ENCODE measurements at regions not wholly inside any gene's neighbourhood (a gene's known extent, or its start where the extent isn't known, plus 50 kb on each side); places are given as distances from the start of the nearest gene placed in this dataset.

GRCh38 chr3:106249159-106249558 is 380.3 kb upstream of the CBLB start:
- H3K4me1 Mint-ChIP-seq = peaks cover 16% of the 10 kb centered on the region
- ATAC-seq (ENCODE audit: low read depth) (no peak), DNase-seq (no peak)
- ChIA-PET CTCF (no interaction called here), POLR2A (no interaction called here)
- H3K4me3 Mint-ChIP-seq = no peak overlapping the region
- TF ChIP-seq, protein P1, sequence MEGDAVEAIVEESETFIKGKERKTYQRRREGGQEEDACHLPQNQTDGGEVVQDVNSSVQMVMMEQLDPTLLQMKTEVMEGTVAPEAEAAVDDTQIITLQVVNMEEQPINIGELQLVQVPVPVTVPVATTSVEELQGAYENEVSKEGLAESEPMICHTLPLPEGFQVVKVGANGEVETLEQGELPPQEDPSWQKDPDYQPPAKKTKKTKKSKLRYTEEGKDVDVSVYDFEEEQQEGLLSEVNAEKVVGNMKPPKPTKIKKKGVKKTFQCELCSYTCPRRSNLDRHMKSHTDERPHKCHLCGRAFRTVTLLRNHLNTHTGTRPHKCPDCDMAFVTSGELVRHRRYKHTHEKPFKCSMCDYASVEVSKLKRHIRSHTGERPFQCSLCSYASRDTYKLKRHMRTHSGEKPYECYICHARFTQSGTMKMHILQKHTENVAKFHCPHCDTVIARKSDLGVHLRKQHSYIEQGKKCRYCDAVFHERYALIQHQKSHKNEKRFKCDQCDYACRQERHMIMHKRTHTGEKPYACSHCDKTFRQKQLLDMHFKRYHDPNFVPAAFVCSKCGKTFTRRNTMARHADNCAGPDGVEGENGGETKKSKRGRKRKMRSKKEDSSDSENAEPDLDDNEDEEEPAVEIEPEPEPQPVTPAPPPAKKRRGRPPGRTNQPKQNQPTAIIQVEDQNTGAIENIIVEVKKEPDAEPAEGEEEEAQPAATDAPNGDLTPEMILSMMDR (IDR thresholded peaks at IDR 0.05) = no peak
- peaks cover 4% of the 10 kb centered on the region for H3K36me3 Mint-ChIP-seq (ENCODE audit: low read depth)
- no peaks in the 10 kb centered on the region for H3K9me3 Mint-ChIP-seq
- intact Hi-C loops (cut with micrococcal nuclease) = no loop called here
- H3K27me3 Mint-ChIP-seq = no peaks in the 10 kb centered on the region
- no peak overlapping the region for H3K27ac Mint-ChIP-seq

DNA sequence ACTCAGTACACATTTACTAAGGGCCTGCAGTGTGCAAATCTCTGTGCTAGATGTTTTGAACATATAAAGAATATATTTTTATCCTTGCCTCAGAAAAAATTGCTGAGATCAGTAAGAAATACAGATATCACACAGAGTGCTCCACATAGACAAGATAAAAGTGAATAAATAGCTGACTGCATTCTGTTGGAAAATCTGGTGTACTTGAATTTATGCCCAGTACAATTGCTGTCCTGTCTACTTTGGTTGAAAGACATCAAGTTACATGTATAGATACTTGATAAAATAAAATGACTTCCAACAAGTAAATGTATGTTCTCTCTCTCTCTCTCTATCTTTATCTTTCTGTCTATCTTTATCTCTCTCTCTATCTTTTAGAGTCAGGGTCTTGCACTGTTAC is 381.2 kb upstream of the CBLB start:
- ATAC-seq (ENCODE audit: low read depth) (no peak), DNase-seq (no peak)
- no peak overlapping the region for H3K4me3 Mint-ChIP-seq
- H3K36me3 Mint-ChIP-seq (ENCODE audit: low read depth) = peaks cover 4% of the 10 kb centered on the region
- H3K9me3 Mint-ChIP-seq = no peaks in the 10 kb centered on the region
- intact Hi-C loops (cut with micrococcal nuclease) = loop anchor here (10.0 kb wide), 1 partner anchor 565 kb away; no protein-coding TSS in a partner anchor
- CTCF ChIA-PET = no interaction called here
- H3K27me3 Mint-ChIP-seq = no peaks in the 10 kb centered on the region
- TF ChIP-seq, protein P1 (IDR thresholded peaks at IDR 0.05) = no peak
- peaks cover 24% of the 10 kb centered on the region for H3K4me1 Mint-ChIP-seq
- no peak overlapping the region for H3K27ac Mint-ChIP-seq
- POLR2A ChIA-PET = no interaction called here

GRCh38 chr3:106251160-106251892 is 382.5 kb upstream of the CBLB start:
- Mint-ChIP-seq H3K27ac (no peak overlapping the region), H3K4me3 (no peak overlapping the region), H3K9me3 (no peaks in the 10 kb centered on the region), H3K27me3 (no peaks in the 10 kb centered on the region), H3K36me3 (ENCODE audit: low read depth) (peaks cover 4% of the 10 kb centered on the region), H3K4me1 (peaks cover 36% of the 10 kb centered on the region)
- ChIA-PET CTCF (no interaction called here), POLR2A (interaction anchor here (0.9 kb wide), 1 partner anchor 383 kb away, joined by 3 read pairs; no protein-coding TSS in a partner anchor)
- intact Hi-C loops (cut with micrococcal nuclease) = loop anchor here (10.0 kb wide), 1 partner anchor 567 kb away; no protein-coding TSS in a partner anchor
- ATAC-seq (ENCODE audit: low read depth) = no peak
- TF ChIP-seq, protein P1 (IDR thresholded peaks at IDR 0.05) = no peak
- no peak for DNase-seq

GRCh38 chr3:106255870-106256248 is 387.0 kb upstream of the CBLB start:
- DNase-seq = peak; percentile 56
- H3K27ac Mint-ChIP-seq = peak overlapping the region; percentile 86
- TF ChIP-seq, protein P1 (IDR thresholded peaks at IDR 0.05) = no peak
- H3K9me3 Mint-ChIP-seq = no peaks in the 10 kb centered on the region
- ATAC-seq (ENCODE audit: low read depth) = peak; percentile 96
- H3K4me1 Mint-ChIP-seq = peaks cover 42% of the 10 kb centered on the region
- H3K27me3 Mint-ChIP-seq = no peaks in the 10 kb centered on the region
- intact Hi-C loops (cut with micrococcal nuclease) = loop anchor here (1.0 to 10.0 kb wide), 8 partner anchors 12 to 571 kb away; partner anchors contain the start of gene CBLB
- H3K36me3 Mint-ChIP-seq (ENCODE audit: low read depth) = peaks cover 10% of the 10 kb centered on the region
- ChIA-PET CTCF (no interaction called here), POLR2A (interaction anchor here (0.5 to 1.3 kb wide), 4 partner anchors 41 to 164 kb away, joined by 3 to 5 read pairs (median 3); no protein-coding TSS in a partner anchor)
- H3K4me3 Mint-ChIP-seq = peak overlapping the region; percentile 86

GRCh38 chr3:106256249-106256957 is 387.6 kb upstream of the CBLB start:
- H3K9me3 Mint-ChIP-seq = no peaks in the 10 kb centered on the region
- DNase-seq (peak; percentile 18), ATAC-seq (ENCODE audit: low read depth) (peak; percentile 30)
- no peaks in the 10 kb centered on the region for H3K27me3 Mint-ChIP-seq
- peaks cover 10% of the 10 kb centered on the region for H3K36me3 Mint-ChIP-seq (ENCODE audit: low read depth)
- ChIA-PET CTCF (no interaction called here), POLR2A (interaction anchor here (0.5 to 1.3 kb wide), 6 partner anchors 42 to 388 kb away, joined by 3 to 5 read pairs (median 3); no protein-coding TSS in a partner anchor)
- intact Hi-C loops (cut with micrococcal nuclease) = loop anchor here (1.0 to 10.0 kb wide), 8 partner anchors 12 to 572 kb away; partner anchors contain the start of gene CBLB
- H3K27ac Mint-ChIP-seq = peak overlapping the region; percentile 86
- peaks cover 42% of the 10 kb centered on the region for H3K4me1 Mint-ChIP-seq
- TF ChIP-seq, protein P1 (IDR thresholded peaks at IDR 0.05) = no peak
- H3K4me3 Mint-ChIP-seq = peak overlapping the region; percentile 86

All from activated B cell treated with CpG ODN at 0.5 μM for 24 hours (primary cell).